HG03175 (cell line): ENCODE measurements at regions not wholly inside any gene's neighbourhood (a gene's known extent, or its start where the extent isn't known, plus 50 kb on each side); places are given as distances from the start of the nearest gene placed in this dataset.
"Not testable (repeated sequence)": the region's sequence is repeated elsewhere in the genome, so short reads cannot be mapped to it uniquely, and the experiment has no call there.

Source experiments
- ATAC-seq: cut with Tn5 transposase; IDR thresholded peaks from one replicate; pipeline ENCODE4 v1.9.1; 2021; ENCODE audit warnings: mild to moderate bottlenecking, moderate library complexity; ENCODE audit not compliant: unreplicated experiment

GRCh38 chr12:34402228-34402898 is 380.1 kb downstream of the ALG10 start:
- no peak for ATAC-seq

GRCh38 chr12:34402899-34403705 is 380.8 kb downstream of the ALG10 start:
- no peak for ATAC-seq

- no peak for ATAC-seq
These were observed 381.5 kb downstream of the ALG10 start for GRCh38 chr12:34403706-34404376.

GRCh38 chr12:34404377-34405285 is 382.3 kb downstream of the ALG10 start:
- no peak for ATAC-seq

- ATAC-seq, result no peak
These were observed 383.3 kb downstream of the ALG10 start for GRCh38 chr12:34405286-34406227.

- no peak for ATAC-seq
These were observed 384.1 kb downstream of the ALG10 start for GRCh38 chr12:34406228-34406995.

- ATAC-seq, result no peak
These were observed 384.7 kb downstream of the ALG10 start for GRCh38 chr12:34406996-34407300.

GRCh38 chr12:34407813-34408212 is 385.5 kb downstream of the ALG10 start:
- ATAC-seq, result no peak

GRCh38 chr12:34431509-34431908 is 409.2 kb downstream of the ALG10 start:
- ATAC-seq, result not testable (repeated sequence)
